GM18870 (cell line): ENCODE measurements at regions not wholly inside any gene's neighbourhood (a gene's known extent, or its start where the extent isn't known, plus 50 kb on each side); places are given as distances from the start of the nearest gene placed in this dataset.

Experiments used
- ATAC-seq: cut with Tn5 transposase; IDR thresholded peaks from one replicate; pipeline ENCODE4 v1.9.1; 2021; ENCODE audit warnings: moderate library complexity; ENCODE audit not compliant: unreplicated experiment

- no peak for ATAC-seq
Measured at GRCh38 chr4:175427751-175428150, 384.3 kb downstream of the GPM6A start.

GRCh38 chr4:175431694-175432093 is 380.4 kb downstream of the GPM6A start:
- no peak for ATAC-seq

- no peak for ATAC-seq
Measured at GRCh38 chr4:175435381-175435783, 376.7 kb downstream of the GPM6A start.

GRCh38 chr4:175436196-175436595 is 375.9 kb downstream of the GPM6A start:
- ATAC-seq, result no peak

- no peak for ATAC-seq
Measured at GRCh38 chr4:175440786-175441185, 371.3 kb downstream of the GPM6A start.

- ATAC-seq, result no peak
Measured at GRCh38 chr4:175441256-175441655, 370.8 kb downstream of the GPM6A start.

- ATAC-seq, result no peak
Measured at GRCh38 chr4:175443547-175443946, 368.5 kb downstream of the GPM6A start.

GRCh38 chr4:175444512-175444911 is 367.6 kb downstream of the GPM6A start:
- no peak for ATAC-seq

- ATAC-seq, result no peak
Measured at GRCh38 chr4:175447016-175447415, 365.0 kb downstream of the GPM6A start.

GRCh38 chr4:175450446-175450845 is 361.6 kb downstream of the GPM6A start:
- no peak for ATAC-seq

GRCh38 chr4:175451238-175451965 is 360.7 kb downstream of the GPM6A start:
- ATAC-seq, result no peak

- ATAC-seq, result no peak
Measured at GRCh38 chr4:175453456-175453855, 358.6 kb downstream of the GPM6A start.

- no peak for ATAC-seq
Measured at GRCh38 chr4:175456131-175456530, 355.9 kb downstream of the GPM6A start.

- ATAC-seq, result no peak
Measured at GRCh38 chr4:175457956-175458355, 354.1 kb downstream of the GPM6A start.

GRCh38 chr4:175459571-175459970 is 352.5 kb downstream of the GPM6A start:
- ATAC-seq, result no peak

GRCh38 chr4:175460414-175460813 is 351.6 kb downstream of the GPM6A start:
- ATAC-seq, result no peak

GRCh38 chr4:175469514-175469913 is 342.6 kb downstream of the GPM6A start:
- no peak for ATAC-seq

- no peak for ATAC-seq
Measured at GRCh38 chr4:175470131-175470530, 341.9 kb downstream of the GPM6A start.

GRCh38 chr4:175480404-175480803 is 331.7 kb downstream of the GPM6A start:
- no peak for ATAC-seq

- no peak for ATAC-seq
Measured at GRCh38 chr4:175499735-175500352, 312.2 kb downstream of the GPM6A start.

GRCh38 chr4:175504318-175504717 is 307.7 kb downstream of the GPM6A start:
- no peak for ATAC-seq

GRCh38 chr4:175509320-175509719 is 302.7 kb downstream of the GPM6A start:
- ATAC-seq, result no peak

GRCh38 chr4:175511861-175512260 is 300.2 kb downstream of the GPM6A start:
- no peak for ATAC-seq
